ENCODE measurements at regions not wholly inside any gene's neighbourhood (a gene's known extent, or its start where the extent isn't known, plus 50 kb on each side); places are given as distances from the start of the nearest gene placed in this dataset.

DNA sequence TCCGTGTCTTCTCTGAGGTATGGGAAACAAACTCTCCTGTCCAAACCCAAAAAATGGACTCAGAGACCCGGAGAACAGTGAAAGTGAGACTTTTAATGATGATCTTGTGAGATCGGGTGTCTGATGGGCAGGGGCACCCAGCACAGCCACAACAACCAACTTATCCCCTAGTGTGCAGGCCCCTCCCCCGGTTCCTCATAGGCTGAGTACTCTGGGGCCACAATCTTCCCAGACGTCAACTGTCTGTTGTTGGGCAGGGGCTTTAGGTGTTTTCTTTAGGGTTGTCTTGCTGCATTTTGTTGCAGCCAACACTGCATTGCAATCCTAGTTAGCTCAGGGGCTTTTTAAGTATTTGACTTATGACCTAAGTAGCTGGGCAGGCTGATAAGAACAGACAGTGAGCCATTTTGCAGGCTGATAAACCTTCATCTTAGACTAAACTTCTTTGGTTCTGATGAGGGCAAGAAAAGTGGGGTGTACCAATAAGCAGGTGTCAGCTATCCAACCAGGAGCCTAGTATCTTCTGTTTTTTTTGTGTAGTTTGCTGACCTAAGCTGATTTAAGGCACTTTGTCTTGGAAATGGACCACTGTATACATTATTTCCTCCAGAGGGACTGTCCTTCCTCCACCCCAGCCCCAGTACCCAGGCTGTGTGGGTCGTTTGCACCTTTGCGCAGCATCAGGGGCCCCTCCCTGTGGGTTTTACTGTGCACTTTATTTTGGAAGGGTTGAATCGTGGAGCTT, 1323.6 kb downstream of the TBC1D22A start:
- TF ChIP-seq, protein P1, sequence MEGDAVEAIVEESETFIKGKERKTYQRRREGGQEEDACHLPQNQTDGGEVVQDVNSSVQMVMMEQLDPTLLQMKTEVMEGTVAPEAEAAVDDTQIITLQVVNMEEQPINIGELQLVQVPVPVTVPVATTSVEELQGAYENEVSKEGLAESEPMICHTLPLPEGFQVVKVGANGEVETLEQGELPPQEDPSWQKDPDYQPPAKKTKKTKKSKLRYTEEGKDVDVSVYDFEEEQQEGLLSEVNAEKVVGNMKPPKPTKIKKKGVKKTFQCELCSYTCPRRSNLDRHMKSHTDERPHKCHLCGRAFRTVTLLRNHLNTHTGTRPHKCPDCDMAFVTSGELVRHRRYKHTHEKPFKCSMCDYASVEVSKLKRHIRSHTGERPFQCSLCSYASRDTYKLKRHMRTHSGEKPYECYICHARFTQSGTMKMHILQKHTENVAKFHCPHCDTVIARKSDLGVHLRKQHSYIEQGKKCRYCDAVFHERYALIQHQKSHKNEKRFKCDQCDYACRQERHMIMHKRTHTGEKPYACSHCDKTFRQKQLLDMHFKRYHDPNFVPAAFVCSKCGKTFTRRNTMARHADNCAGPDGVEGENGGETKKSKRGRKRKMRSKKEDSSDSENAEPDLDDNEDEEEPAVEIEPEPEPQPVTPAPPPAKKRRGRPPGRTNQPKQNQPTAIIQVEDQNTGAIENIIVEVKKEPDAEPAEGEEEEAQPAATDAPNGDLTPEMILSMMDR (IDR thresholded peaks at IDR 0.05; ENCODE audit: low read length), result no peak
- no peak for TF ChIP-seq EZH2 (optimal IDR thresholded peaks at IDR 0.05; ENCODE audit: low read depth, low read length)
- no peak for TF ChIP-seq EZH2phosphoT487 (IDR thresholded peaks at IDR 0.05; ENCODE audit: low read length)

Data from MM.1S (cell line).